CD4-positive, alpha-beta memory T cell (primary cell): ENCODE measurements at regions not wholly inside any gene's neighbourhood (a gene's known extent, or its start where the extent isn't known, plus 50 kb on each side); places are given as distances from the start of the nearest gene placed in this dataset.
"Not testable (repeated sequence)": the region's sequence is repeated elsewhere in the genome, so short reads cannot be mapped to it uniquely, and the experiment has no call there.

ENCODE experiments used
- CTCF ChIA-PET: fragments of 350-600 bp; sonication (Branson Sonifier 250); formaldehyde crosslinking; loops from one replicate; lab custom pipeline; 2021; ENCODE audit warnings: inconsistent platforms; ENCODE audit not compliant: partially characterized antibody; lab: Charles Lee
- POLR2A ChIA-PET: fragments of 350-600 bp; sonication (Branson Sonifier 250); formaldehyde crosslinking; loops from one replicate; lab custom pipeline; 2021; ENCODE audit not compliant: partially characterized antibody; lab: Charles Lee
- DNase-seq, 5 donors: peaks; one replicate each; pipeline versions ENCODE4 v3.0.0 to v3.0.0-alpha.2; 2020 to 2022; ENCODE audit warnings: mixed read lengths in 1 of 5
- H3K27ac ChIP-seq: one replicate; pipeline ENCODE4 v1.7.0; 2013; ENCODE audit warnings: low read depth, low read length
- H3K27me3 ChIP-seq: 2 replicates; pipeline ENCODE4 v1.7.0; 2013; ENCODE audit warnings: mild to moderate bottlenecking, low read length, moderate library complexity; ENCODE audit not compliant: insufficient read depth
- H3K36me3 ChIP-seq: 2 replicates; pipeline ENCODE4 v1.7.0; 2013; ENCODE audit warnings: mild to moderate bottlenecking, low read length, moderate library complexity; ENCODE audit not compliant: insufficient read depth
- H3K4me1 ChIP-seq: 2 replicates; pipeline ENCODE4 v1.7.0; 2013; ENCODE audit warnings: mild to moderate bottlenecking, low read length, moderate library complexity; ENCODE audit not compliant: insufficient read depth
- H3K4me3 ChIP-seq, 2 donors: one replicate each; pipeline ENCODE4 v1.7.0; 2013; ENCODE audit warnings: low read length in 2 of 2, mild to moderate bottlenecking in 1 of 2
- H3K9me3 ChIP-seq, 2 donors: one replicate each; pipeline ENCODE4 v1.7.0; 2013; ENCODE audit warnings: low read length in 2 of 2, control low read depth in 1 of 2; ENCODE audit not compliant: control insufficient read depth in 1 of 2
- H3K27ac Mint-ChIP-seq, 7 donors: one replicate each; pipeline ENCODE4 v1.8.0; 2020 to 2021; ENCODE audit warnings: mixed read lengths in 7 of 7, mild to moderate bottlenecking in 6 of 7, inconsistent platforms in 3 of 7, moderate library complexity in 3 of 7
- H3K27me3 Mint-ChIP-seq, 2 donors: one replicate each; pipeline ENCODE4 v1.8.0; 2020 to 2021; ENCODE audit warnings: mixed read lengths in 2 of 2
- H3K36me3 Mint-ChIP-seq, 2 donors: one replicate each; pipeline ENCODE4 v1.8.0; 2020 to 2021; ENCODE audit warnings: mixed read lengths in 2 of 2, inconsistent platforms in 1 of 2, mild to moderate bottlenecking in 1 of 2
- H3K4me1 Mint-ChIP-seq, 4 donors: one replicate each; pipeline ENCODE4 v1.8.0; 2020 to 2021; ENCODE audit warnings: mixed read lengths in 4 of 4, mild to moderate bottlenecking in 1 of 4
- H3K4me3 Mint-ChIP-seq, 8 donors: one replicate each; pipeline ENCODE4 v1.8.0; 2020 to 2021; ENCODE audit warnings: mixed read lengths in 8 of 8, mild to moderate bottlenecking in 7 of 8, moderate library complexity in 6 of 8, inconsistent platforms in 3 of 8
- H3K9me3 Mint-ChIP-seq, 8 donors: one replicate each; pipeline ENCODE4 v1.8.0; 2020 to 2021; ENCODE audit warnings: mixed read lengths in 8 of 8, mild to moderate bottlenecking in 5 of 8, inconsistent platforms in 3 of 8, moderate library complexity in 1 of 8
- intact Hi-C: fragments of 100-400 bp; cut with micrococcal nuclease; formaldehyde crosslinking; loops from one replicate; pipeline ENCODE4 v1.15.1; 2023

GRCh38 chr22:16463472-16463871, 129.1 kb downstream of the CCT8L2 start:
- H3K27me3 Mint-ChIP-seq, H3K36me3 ChIP-seq, H3K27ac Mint-ChIP-seq, H3K27ac ChIP-seq, intact Hi-C loops, H3K4me1 Mint-ChIP-seq, H3K9me3 ChIP-seq, H3K36me3 Mint-ChIP-seq, POLR2A ChIA-PET, H3K4me3 Mint-ChIP-seq, H3K27me3 ChIP-seq, H3K4me3 ChIP-seq, H3K4me1 ChIP-seq, DNase-seq, CTCF ChIA-PET, H3K9me3 Mint-ChIP-seq: not testable (repeated sequence)

- H3K27ac ChIP-seq, H3K4me1 Mint-ChIP-seq, H3K36me3 Mint-ChIP-seq, POLR2A ChIA-PET, H3K9me3 ChIP-seq, CTCF ChIA-PET, H3K4me1 ChIP-seq, H3K4me3 ChIP-seq, H3K36me3 ChIP-seq, H3K4me3 Mint-ChIP-seq, H3K27me3 Mint-ChIP-seq, DNase-seq, intact Hi-C loops, H3K27me3 ChIP-seq, H3K27ac Mint-ChIP-seq: not testable (repeated sequence)
- H3K9me3 Mint-ChIP-seq, result peaks cover 0 to 24% (median 5%) of the 10 kb centered on the region in 8 donors
Measured at GRCh38 chr22:16447451-16447850, 145.2 kb downstream of the CCT8L2 start.

- POLR2A ChIA-PET, CTCF ChIA-PET: not testable (repeated sequence)
Measured at GRCh38 chr22:16446755-16447440, 145.7 kb downstream of the CCT8L2 start.

GRCh38 chr22:16441014-16441413, 151.6 kb downstream of the CCT8L2 start:
- H3K9me3 ChIP-seq, H3K27ac Mint-ChIP-seq, H3K4me1 ChIP-seq, intact Hi-C loops, H3K36me3 ChIP-seq, H3K27me3 ChIP-seq, H3K27ac ChIP-seq, H3K4me3 Mint-ChIP-seq, DNase-seq, H3K4me3 ChIP-seq, H3K4me1 Mint-ChIP-seq, CTCF ChIA-PET, H3K27me3 Mint-ChIP-seq, H3K36me3 Mint-ChIP-seq, POLR2A ChIA-PET: not testable (repeated sequence)
- peaks cover 0 to 10% (median 3%) of the 10 kb centered on the region in 8 donors for H3K9me3 Mint-ChIP-seq

More at GRCh38 chr22:16446755-16447440, 145.7 kb downstream of the CCT8L2 start:
- H3K27me3 Mint-ChIP-seq, H3K9me3 ChIP-seq, H3K27me3 ChIP-seq, intact Hi-C loops, DNase-seq, H3K27ac Mint-ChIP-seq, H3K4me3 ChIP-seq, H3K36me3 Mint-ChIP-seq, H3K4me1 ChIP-seq, H3K4me3 Mint-ChIP-seq, H3K4me1 Mint-ChIP-seq, H3K36me3 ChIP-seq, H3K27ac ChIP-seq: not testable (repeated sequence)
- peaks cover 0 to 22% (median 5%) of the 10 kb centered on the region in 8 donors for H3K9me3 Mint-ChIP-seq

- H3K36me3 Mint-ChIP-seq, H3K4me3 ChIP-seq, H3K9me3 ChIP-seq, H3K27me3 ChIP-seq, H3K9me3 Mint-ChIP-seq, POLR2A ChIA-PET, H3K27ac Mint-ChIP-seq, H3K27me3 Mint-ChIP-seq, DNase-seq, H3K4me3 Mint-ChIP-seq, H3K36me3 ChIP-seq, H3K27ac ChIP-seq, H3K4me1 ChIP-seq, H3K4me1 Mint-ChIP-seq, CTCF ChIA-PET, intact Hi-C loops: not testable (repeated sequence)
Measured at GRCh38 chr22:16423476-16423875, 169.1 kb downstream of the CCT8L2 start.

- H3K36me3 Mint-ChIP-seq, H3K27ac Mint-ChIP-seq: not testable (repeated sequence)
Measured at GRCh38 chr22:16417498-16417897, 175.1 kb downstream of the CCT8L2 start.

GRCh38 chr22:16404639-16405038, 188.0 kb downstream of the CCT8L2 start:
- H3K9me3 Mint-ChIP-seq, CTCF ChIA-PET, H3K36me3 Mint-ChIP-seq, H3K4me1 ChIP-seq, H3K4me3 ChIP-seq, H3K27me3 ChIP-seq, H3K9me3 ChIP-seq, POLR2A ChIA-PET, H3K27ac ChIP-seq, intact Hi-C loops, DNase-seq, H3K36me3 ChIP-seq, H3K27me3 Mint-ChIP-seq, H3K27ac Mint-ChIP-seq, H3K4me3 Mint-ChIP-seq, H3K4me1 Mint-ChIP-seq: not testable (repeated sequence)

More at GRCh38 chr22:16417498-16417897, 175.1 kb downstream of the CCT8L2 start:
- H3K27me3 Mint-ChIP-seq, H3K36me3 ChIP-seq, H3K27me3 ChIP-seq, H3K9me3 ChIP-seq, H3K4me3 Mint-ChIP-seq, H3K9me3 Mint-ChIP-seq, H3K4me3 ChIP-seq, intact Hi-C loops, DNase-seq, H3K27ac ChIP-seq, H3K4me1 Mint-ChIP-seq, CTCF ChIA-PET, POLR2A ChIA-PET, H3K4me1 ChIP-seq: not testable (repeated sequence)

- H3K36me3 Mint-ChIP-seq, DNase-seq, H3K27me3 Mint-ChIP-seq, H3K4me1 Mint-ChIP-seq, POLR2A ChIA-PET, intact Hi-C loops, CTCF ChIA-PET, H3K27ac Mint-ChIP-seq, H3K27ac ChIP-seq, H3K36me3 ChIP-seq, H3K4me1 ChIP-seq, H3K27me3 ChIP-seq, H3K9me3 ChIP-seq, H3K4me3 ChIP-seq, H3K4me3 Mint-ChIP-seq: not testable (repeated sequence)
- peaks cover 0 to 13% (median 4%) of the 10 kb centered on the region in 8 donors for H3K9me3 Mint-ChIP-seq
Measured at GRCh38 chr22:16403661-16404060, 188.9 kb downstream of the CCT8L2 start.
